Transverse colon (tissue), 4 donors: ENCODE measurements at regions not wholly inside any gene's neighbourhood (a gene's known extent, or its start where the extent isn't known, plus 50 kb on each side); places are given as distances from the start of the nearest gene placed in this dataset.

ENCODE experiments used
- EP300 ChIP-seq: sonication (generic); formaldehyde crosslinking; IDR thresholded peaks from one replicate; pipeline ENCODE4 v1.6.1; 2017; ENCODE audit warnings: antibody characterized with exemption, low read depth
- POLR2A ChIP-seq: fragments of 450-650 bp; IDR thresholded peaks from one replicate; pipeline ENCODE4 v1.6.1; 2016; ENCODE audit warnings: antibody characterized with exemption, mild to moderate bottlenecking, moderate library complexity
- POLR2AphosphoS5 ChIP-seq, 3 donors: sonication (generic); formaldehyde crosslinking; IDR thresholded peaks; one replicate each; pipeline ENCODE4 v1.6.1; 2016; ENCODE audit warnings: antibody characterized with exemption in 3 of 3
- TF ChIP-seq, protein P1 (sequence below), 5 experiments: fragments of 200-600 bp in 3 of 5; fragments of 450-650 bp in 2 of 5; sonication (generic) in 3 of 5; IDR thresholded peaks; 1 replicate in 2 of 5; 2 replicates in 3 of 5; pipeline ENCODE4 v1.5.1; 2016 to 2017; ENCODE audit warnings: antibody characterized with exemption in 5 of 5, inconsistent platforms in 3 of 5, mild to moderate bottlenecking in 2 of 5, moderate library complexity in 1 of 5

DNA sequence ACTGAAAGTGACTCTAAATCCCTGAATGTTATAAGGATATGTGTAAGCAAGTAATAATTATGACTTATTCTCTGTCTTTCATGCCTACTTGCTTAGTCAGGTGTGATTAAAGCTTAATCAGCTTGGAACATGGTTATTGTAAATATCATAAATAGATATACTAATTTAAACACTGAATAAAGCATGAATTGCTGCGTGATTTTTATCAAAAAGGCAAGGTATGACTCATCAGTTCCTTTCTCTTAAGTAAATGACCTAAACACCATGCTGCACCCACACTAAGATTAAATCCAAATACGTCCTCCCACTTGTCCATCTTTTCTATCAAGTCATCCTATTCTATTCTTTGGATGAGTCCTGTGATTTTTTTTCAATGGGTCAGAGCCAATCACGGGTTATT is 124.6 kb upstream of the MTAP start:
- TF ChIP-seq, protein P1, sequence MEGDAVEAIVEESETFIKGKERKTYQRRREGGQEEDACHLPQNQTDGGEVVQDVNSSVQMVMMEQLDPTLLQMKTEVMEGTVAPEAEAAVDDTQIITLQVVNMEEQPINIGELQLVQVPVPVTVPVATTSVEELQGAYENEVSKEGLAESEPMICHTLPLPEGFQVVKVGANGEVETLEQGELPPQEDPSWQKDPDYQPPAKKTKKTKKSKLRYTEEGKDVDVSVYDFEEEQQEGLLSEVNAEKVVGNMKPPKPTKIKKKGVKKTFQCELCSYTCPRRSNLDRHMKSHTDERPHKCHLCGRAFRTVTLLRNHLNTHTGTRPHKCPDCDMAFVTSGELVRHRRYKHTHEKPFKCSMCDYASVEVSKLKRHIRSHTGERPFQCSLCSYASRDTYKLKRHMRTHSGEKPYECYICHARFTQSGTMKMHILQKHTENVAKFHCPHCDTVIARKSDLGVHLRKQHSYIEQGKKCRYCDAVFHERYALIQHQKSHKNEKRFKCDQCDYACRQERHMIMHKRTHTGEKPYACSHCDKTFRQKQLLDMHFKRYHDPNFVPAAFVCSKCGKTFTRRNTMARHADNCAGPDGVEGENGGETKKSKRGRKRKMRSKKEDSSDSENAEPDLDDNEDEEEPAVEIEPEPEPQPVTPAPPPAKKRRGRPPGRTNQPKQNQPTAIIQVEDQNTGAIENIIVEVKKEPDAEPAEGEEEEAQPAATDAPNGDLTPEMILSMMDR (IDR thresholded peaks at IDR 0.05): no peak
- TF ChIP-seq POLR2A (no peak), EP300 (no peak), POLR2AphosphoS5 (IDR thresholded peaks at IDR 0.05) (no peak)
